IMR-90 (cell line): ENCODE measurements at regions not wholly inside any gene's neighbourhood (a gene's known extent, or its start where the extent isn't known, plus 50 kb on each side); places are given as distances from the start of the nearest gene placed in this dataset.

Source experiments
- ATAC-seq: fragments of 200-7000 bp; cut with Tn5 transposase; 2 replicates; pipeline ENCODE4 v1.9.1; 2020; ENCODE audit warnings: low read depth, mild to moderate bottlenecking, moderate library complexity
- BruUV-seq: library from RNA; stranded (reverse); fragments of 400-500 nt; replicated peaks from 2 replicates; lab custom pipeline; 2021; lab: Mats Ljungman, UMichigan
- CTCF ChIA-PET: fragments of 300-600 bp; formaldehyde crosslinking; extraction: SDS; loops from one replicate; lab custom pipeline; 2021; ENCODE audit warnings: antibody characterized with exemption; lab: Yijun Ruan, JAX
- POLR2A ChIA-PET: fragments of 300-600 bp; sonication (Branson Sonifier 250); formaldehyde crosslinking; loops from one replicate; lab custom pipeline; 2022; ENCODE audit warnings: antibody characterized with exemption; ENCODE audit not compliant: unreplicated experiment; lab: Charles Lee
- DNase-seq: peaks from one replicate; pipeline ENCODE4 v3.0.0; 2013
- H2AFZ ChIP-seq: replicated peaks from 2 replicates; pipeline ENCODE3; 2013; ENCODE audit warnings: low read length, mild to moderate bottlenecking; ENCODE audit not compliant: poor library complexity
- H2AK5ac ChIP-seq: 2 replicates; pipeline ENCODE4 v1.6.1; 2013; ENCODE audit warnings: low read depth, low read length, inconsistent platforms
- H2AK9ac ChIP-seq: replicated peaks from 2 replicates; pipeline ENCODE3; 2013; ENCODE audit warnings: mild to moderate bottlenecking, low read depth, low read length, moderate library complexity; ENCODE audit not compliant: poor library complexity
- H2BK120ac ChIP-seq: 2 replicates; pipeline ENCODE4 v1.6.1; 2013; ENCODE audit warnings: low read depth, low read length, inconsistent platforms
- H2BK15ac ChIP-seq: 3 replicates; pipeline ENCODE4 v1.6.1; 2013; ENCODE audit warnings: low read depth, low read length, inconsistent platforms
- H2BK20ac ChIP-seq: 2 replicates; pipeline ENCODE4 v1.6.1; 2013; ENCODE audit warnings: low read depth, mild to moderate bottlenecking, inconsistent platforms, low read length, moderate library complexity
- H2BK5ac ChIP-seq: 2 replicates; pipeline ENCODE4 v1.6.1; 2013; ENCODE audit warnings: mild to moderate bottlenecking, low read depth, low read length, inconsistent platforms; ENCODE audit not compliant: poor library complexity, severe bottlenecking
- H3K14ac ChIP-seq: replicated peaks from 2 replicates; pipeline ENCODE4 v1.6.1; 2013; ENCODE audit warnings: low read depth, low read length, inconsistent platforms
- H3K18ac ChIP-seq: 2 replicates; pipeline ENCODE4 v1.6.1; 2013; ENCODE audit warnings: low read depth, low read length, control low read depth
- H3K23ac ChIP-seq: 2 replicates; pipeline ENCODE4 v1.6.1; 2013; ENCODE audit warnings: low read depth, low read length, inconsistent platforms
- H3K27ac ChIP-seq: 2 replicates; pipeline ENCODE4 v1.5.1; 2013; ENCODE audit warnings: mild to moderate bottlenecking, control low read depth, low read length; ENCODE audit not compliant: insufficient read depth
- H3K27me3 ChIP-seq: 2 replicates; pipeline ENCODE4 v1.6.1; 2013; ENCODE audit warnings: low read length; ENCODE audit not compliant: control insufficient read depth, insufficient read depth
- H3K36me3 ChIP-seq: 2 replicates; pipeline ENCODE4 v1.6.1; 2013; ENCODE audit warnings: low read length, mixed read lengths; ENCODE audit not compliant: control insufficient read depth, insufficient read depth
- H3K4ac ChIP-seq: 2 replicates; pipeline ENCODE4 v1.6.1; 2013; ENCODE audit warnings: low read depth, low read length, inconsistent platforms
- H3K4me1 ChIP-seq: 2 replicates; pipeline ENCODE4 v1.6.1; 2013; ENCODE audit warnings: low read length, mixed read lengths; ENCODE audit not compliant: control insufficient read depth, insufficient read depth
- H3K4me2 ChIP-seq: 2 replicates; pipeline ENCODE4 v1.6.1; 2013; ENCODE audit warnings: low read depth, mild to moderate bottlenecking, control low read depth, low read length, moderate library complexity
- H3K4me3 ChIP-seq: 2 replicates; pipeline ENCODE4 v1.5.1; 2013; ENCODE audit warnings: low read depth, mild to moderate bottlenecking, control low read depth, low read length, moderate library complexity; ENCODE audit not compliant: insufficient read depth
- H3K56ac ChIP-seq: 2 replicates; pipeline ENCODE4 v1.6.1; 2013; ENCODE audit warnings: low read length, inconsistent platforms; ENCODE audit not compliant: insufficient read depth; ENCODE audit errors: extremely low read depth
- H3K79me1 ChIP-seq, 2 experiments: 2 replicates each; pipeline ENCODE4 v1.6.1; 2013; ENCODE audit warnings: low read length in 2 of 2, inconsistent platforms in 1 of 2, low read depth in 1 of 2
- H3K9ac ChIP-seq: 2 replicates; pipeline ENCODE4 v1.6.1; 2013; ENCODE audit warnings: low read depth, low read length, control low read depth
- H3K9me1 ChIP-seq: 2 replicates; pipeline ENCODE4 v1.6.1; 2013; ENCODE audit warnings: low read length, inconsistent platforms; ENCODE audit not compliant: insufficient read depth
- H3K9me3 ChIP-seq: 2 replicates; pipeline ENCODE4 v1.6.1; 2013; ENCODE audit warnings: low read length; ENCODE audit not compliant: control insufficient read depth, insufficient read depth
- H4K20me1 ChIP-seq: 2 replicates; pipeline ENCODE4 v1.6.1; 2013; ENCODE audit warnings: low read length, inconsistent platforms; ENCODE audit not compliant: insufficient read depth
- H4K5ac ChIP-seq: 2 replicates; pipeline ENCODE4 v1.6.1; 2013; ENCODE audit warnings: mild to moderate bottlenecking, low read depth, low read length, control low read depth
- H4K8ac ChIP-seq, 2 experiments: 2 replicates each; pipeline ENCODE4 v1.6.1; 2013; ENCODE audit warnings: low read depth in 2 of 2, low read length in 2 of 2, control low read depth in 1 of 2, inconsistent platforms in 1 of 2
- H4K91ac ChIP-seq: 2 replicates; pipeline ENCODE4 v1.6.1; 2013; ENCODE audit warnings: low read depth, low read length, inconsistent platforms; ENCODE audit not compliant: insufficient read depth
- BHLHE40 ChIP-seq: fragments of 150-350 bp; IDR thresholded peaks from 2 replicates; pipeline ENCODE4 v1.6.1; 2016; ENCODE audit warnings: mild to moderate bottlenecking, low read depth, low read length
- CEBPB ChIP-seq: IDR thresholded peaks from 2 replicates; pipeline ENCODE4 v1.6.1; 2012; ENCODE audit warnings: low read depth, low read length, improper control_type of control experiment
- CHD1 ChIP-seq: IDR thresholded peaks from 2 replicates; pipeline ENCODE4 v1.6.1; 2012; ENCODE audit warnings: low read depth, low read length, improper control_type of control experiment
- MXI1 ChIP-seq: IDR thresholded peaks from 2 replicates; pipeline ENCODE4 v1.6.1; 2012; ENCODE audit warnings: low read depth, mild to moderate bottlenecking, low read length, moderate library complexity, borderline replicate concordance
- NFE2L2 ChIP-seq: fragments of 150-350 bp; IDR thresholded peaks from 2 replicates; pipeline ENCODE4 v1.6.1; 2016; ENCODE audit warnings: low read depth, mild to moderate bottlenecking, low read length
- POLR2A ChIP-seq: IDR thresholded peaks from 2 replicates; pipeline ENCODE4 v1.6.1; 2012; ENCODE audit warnings: mild to moderate bottlenecking, low read depth, low read length
- RAD21 ChIP-seq: IDR thresholded peaks from 2 replicates; pipeline ENCODE4 v1.6.1; 2012; ENCODE audit warnings: low read length, improper control_type of control experiment
- RCOR1 ChIP-seq: IDR thresholded peaks from 2 replicates; pipeline ENCODE4 v1.6.1; 2012; ENCODE audit warnings: mild to moderate bottlenecking, low read length, improper control_type of control experiment; ENCODE audit not compliant: insufficient replicate concordance
- RFX5 ChIP-seq: IDR thresholded peaks from 2 replicates; pipeline ENCODE4 v1.8.0; 2012; ENCODE audit warnings: low read depth, mild to moderate bottlenecking, low read length, moderate library complexity
- WGBS, 2 experiments: methylation state at CpG; one replicate each; pipeline versions ENCODE4 v1.1.5 to v1.1.7; 2013; ENCODE audit warnings: missing lambda C conversion rate in 2 of 2; ENCODE audit not compliant: insufficient read length in 1 of 2; ENCODE audit errors: extremely low coverage in 2 of 2; 5-methylcytosine and 5-hydroxymethylcytosine counted together
- dilution Hi-C: fragments of 300-500 bp; cut with HindIII; formaldehyde crosslinking; loops from one replicate; pipeline ENCODE4 v1.14.3; 2018; ENCODE audit warnings: low sequenced_read_pairs; ENCODE audit not compliant: unreplicated experiment
- in situ Hi-C: fragments of 300-500 bp; cut with MboI; formaldehyde crosslinking; loops from 3 replicates; pipeline ENCODE4 v1.14.3; 2019; ENCODE audit warnings: low sequenced_read_pairs, inconsistent platforms, mixed read lengths
- intact Hi-C: fragments of 100-400 bp; cut with micrococcal nuclease; formaldehyde crosslinking; loops from 2 replicates; pipeline ENCODE4 v1.10.0; 2022
- TF ChIP-seq, protein P1 (sequence below): fragments of 150-350 bp; IDR thresholded peaks from 2 replicates; pipeline ENCODE4 v1.6.1; 2017; ENCODE audit warnings: mild to moderate bottlenecking, antibody characterized with exemption, low read length, low read depth
- TF ChIP-seq, protein P2 (sequence below): conservative IDR thresholded peaks from 2 replicates; pipeline ENCODE4 v1.5.1; 2012; ENCODE audit warnings: mild to moderate bottlenecking, low read depth, low read length, improper control_type of control experiment

DNA sequence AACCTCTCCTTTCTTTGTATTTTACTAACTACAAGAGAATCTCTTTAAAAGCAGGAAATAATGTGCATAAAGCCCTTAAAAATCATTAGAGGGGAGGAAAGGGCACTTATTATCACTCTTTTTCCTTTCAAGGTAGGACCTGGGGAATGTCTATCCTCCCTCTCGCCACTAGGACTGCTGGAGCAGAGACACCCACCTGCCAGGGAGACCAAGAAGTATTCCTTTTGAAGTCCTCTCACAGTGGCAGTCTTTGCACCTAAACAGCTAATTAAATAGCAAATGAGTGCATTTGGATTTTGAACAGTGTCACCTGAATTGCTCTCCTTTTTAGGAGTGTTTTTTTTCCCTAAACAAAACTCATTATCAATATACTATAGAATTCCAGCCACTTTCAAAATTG lies 874.1 kb downstream of the ZPLD1 start:
- Histone ChIP-seq H4K5ac (no peak overlapping the region), H3K36me3 (no peaks in the 10 kb centered on the region), H4K8ac (no peak overlapping the region), H2BK120ac (no peak overlapping the region), H3K4ac (no peak overlapping the region), H3K18ac (no peak overlapping the region), H3K27me3 (no peaks in the 10 kb centered on the region), H3K9me3 (no peaks in the 10 kb centered on the region), H3K27ac (no peak overlapping the region), H2BK20ac (no peak overlapping the region), H3K23ac (no peak overlapping the region), H4K20me1 (no peaks in the 10 kb centered on the region), H4K91ac (no peak overlapping the region), H2AK9ac (no peak overlapping the region), H3K9ac (no peak overlapping the region), H3K56ac (no peak overlapping the region), H3K14ac (no peak overlapping the region), H2AK5ac (no peak overlapping the region), H2BK5ac (no peak overlapping the region), H3K4me2 (no peak overlapping the region), H3K9me1 (no peaks in the 10 kb centered on the region), H3K4me1 (no peaks in the 10 kb centered on the region), H3K4me3 (no peak overlapping the region), H2BK15ac (no peak overlapping the region), H3K79me1 (no peaks in the 10 kb centered on the region), H2AFZ (no peak overlapping the region)
- no peak for DNase-seq
- WGBS, 2 experiments = no CpG with 5 or more reads among the region's 1 CpG
- TF ChIP-seq POLR2A (no peak), CHD1 (no peak), NFE2L2 (no peak), RFX5 (no peak), CEBPB (no peak), MXI1 (no peak), BHLHE40 (no peak), RAD21 (no peak), RCOR1 (no peak)
- TF ChIP-seq, protein P1, sequence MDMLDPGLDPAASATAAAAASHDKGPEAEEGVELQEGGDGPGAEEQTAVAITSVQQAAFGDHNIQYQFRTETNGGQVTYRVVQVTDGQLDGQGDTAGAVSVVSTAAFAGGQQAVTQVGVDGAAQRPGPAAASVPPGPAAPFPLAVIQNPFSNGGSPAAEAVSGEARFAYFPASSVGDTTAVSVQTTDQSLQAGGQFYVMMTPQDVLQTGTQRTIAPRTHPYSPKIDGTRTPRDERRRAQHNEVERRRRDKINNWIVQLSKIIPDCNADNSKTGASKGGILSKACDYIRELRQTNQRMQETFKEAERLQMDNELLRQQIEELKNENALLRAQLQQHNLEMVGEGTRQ = no peak
- TF ChIP-seq, protein P2, sequence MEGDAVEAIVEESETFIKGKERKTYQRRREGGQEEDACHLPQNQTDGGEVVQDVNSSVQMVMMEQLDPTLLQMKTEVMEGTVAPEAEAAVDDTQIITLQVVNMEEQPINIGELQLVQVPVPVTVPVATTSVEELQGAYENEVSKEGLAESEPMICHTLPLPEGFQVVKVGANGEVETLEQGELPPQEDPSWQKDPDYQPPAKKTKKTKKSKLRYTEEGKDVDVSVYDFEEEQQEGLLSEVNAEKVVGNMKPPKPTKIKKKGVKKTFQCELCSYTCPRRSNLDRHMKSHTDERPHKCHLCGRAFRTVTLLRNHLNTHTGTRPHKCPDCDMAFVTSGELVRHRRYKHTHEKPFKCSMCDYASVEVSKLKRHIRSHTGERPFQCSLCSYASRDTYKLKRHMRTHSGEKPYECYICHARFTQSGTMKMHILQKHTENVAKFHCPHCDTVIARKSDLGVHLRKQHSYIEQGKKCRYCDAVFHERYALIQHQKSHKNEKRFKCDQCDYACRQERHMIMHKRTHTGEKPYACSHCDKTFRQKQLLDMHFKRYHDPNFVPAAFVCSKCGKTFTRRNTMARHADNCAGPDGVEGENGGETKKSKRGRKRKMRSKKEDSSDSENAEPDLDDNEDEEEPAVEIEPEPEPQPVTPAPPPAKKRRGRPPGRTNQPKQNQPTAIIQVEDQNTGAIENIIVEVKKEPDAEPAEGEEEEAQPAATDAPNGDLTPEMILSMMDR = no peak
- BruUV-seq = no TSS peak
- ATAC-seq = no peak
- in situ Hi-C loops = no loop called here
- CTCF ChIA-PET = no interaction called here
- POLR2A ChIA-PET = no interaction called here
- dilution Hi-C loops = no loop called here
- intact Hi-C loops = no loop called here
